GM20000 (cell line): ENCODE measurements at regions not wholly inside any gene's neighbourhood (a gene's known extent, or its start where the extent isn't known, plus 50 kb on each side); places are given as distances from the start of the nearest gene placed in this dataset.
"Not testable (repeated sequence)": the region's sequence is repeated elsewhere in the genome, so short reads cannot be mapped to it uniquely, and the experiment has no call there.

Experiments used
- DNase-seq: peaks from one replicate; pipeline ENCODE4 v3.0.0; 2012; ENCODE audit warnings: low spot score
- TF ChIP-seq, protein P1 (sequence below): IDR thresholded peaks from 2 replicates; pipeline ENCODE4 v1.5.1; 2012; ENCODE audit warnings: mild to moderate bottlenecking, control low read depth; ENCODE audit errors: extremely low read depth, missing control alignments

DNA sequence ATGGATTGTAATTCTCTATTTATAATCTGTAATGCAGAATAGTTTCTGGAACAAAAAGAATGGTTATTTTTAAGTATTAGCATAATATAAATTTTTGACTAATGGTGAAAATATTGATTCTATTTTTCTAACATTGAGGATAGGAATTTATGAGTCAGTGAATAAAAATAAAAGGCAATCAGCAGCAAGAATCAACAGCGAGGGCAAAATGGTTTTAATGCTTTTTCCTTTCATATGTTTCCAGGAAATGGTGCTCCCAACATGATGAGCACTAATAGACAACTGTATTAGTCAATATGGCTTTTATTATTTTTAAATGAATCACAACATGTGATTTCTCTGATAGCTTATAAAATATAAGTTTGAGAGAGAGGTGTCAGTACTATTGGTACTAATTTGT lies 90.7 kb upstream of the TFPI start:
- TF ChIP-seq, protein P1, sequence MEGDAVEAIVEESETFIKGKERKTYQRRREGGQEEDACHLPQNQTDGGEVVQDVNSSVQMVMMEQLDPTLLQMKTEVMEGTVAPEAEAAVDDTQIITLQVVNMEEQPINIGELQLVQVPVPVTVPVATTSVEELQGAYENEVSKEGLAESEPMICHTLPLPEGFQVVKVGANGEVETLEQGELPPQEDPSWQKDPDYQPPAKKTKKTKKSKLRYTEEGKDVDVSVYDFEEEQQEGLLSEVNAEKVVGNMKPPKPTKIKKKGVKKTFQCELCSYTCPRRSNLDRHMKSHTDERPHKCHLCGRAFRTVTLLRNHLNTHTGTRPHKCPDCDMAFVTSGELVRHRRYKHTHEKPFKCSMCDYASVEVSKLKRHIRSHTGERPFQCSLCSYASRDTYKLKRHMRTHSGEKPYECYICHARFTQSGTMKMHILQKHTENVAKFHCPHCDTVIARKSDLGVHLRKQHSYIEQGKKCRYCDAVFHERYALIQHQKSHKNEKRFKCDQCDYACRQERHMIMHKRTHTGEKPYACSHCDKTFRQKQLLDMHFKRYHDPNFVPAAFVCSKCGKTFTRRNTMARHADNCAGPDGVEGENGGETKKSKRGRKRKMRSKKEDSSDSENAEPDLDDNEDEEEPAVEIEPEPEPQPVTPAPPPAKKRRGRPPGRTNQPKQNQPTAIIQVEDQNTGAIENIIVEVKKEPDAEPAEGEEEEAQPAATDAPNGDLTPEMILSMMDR: no peak
- DNase-seq: no peak

DNA sequence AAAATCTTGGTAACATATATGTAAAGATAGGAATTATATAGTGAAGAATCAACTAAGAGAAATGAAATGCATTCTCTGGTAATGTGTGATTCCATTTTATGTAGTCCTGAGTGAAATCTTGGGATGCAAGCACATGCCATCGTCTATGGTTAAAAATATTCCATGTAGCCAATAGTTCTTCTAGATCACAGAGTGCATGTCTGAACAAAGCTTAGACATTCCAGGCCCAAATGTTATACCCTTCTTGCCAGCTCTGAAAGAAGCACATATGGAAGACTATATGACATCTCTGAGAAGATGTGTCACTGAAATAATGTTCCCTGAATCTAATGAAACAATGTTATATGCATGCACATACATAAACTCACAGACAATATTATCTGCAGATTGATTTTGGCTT lies 92.3 kb upstream of the TFPI start:
- DNase-seq: no peak
- TF ChIP-seq, protein P1: no peak

DNA sequence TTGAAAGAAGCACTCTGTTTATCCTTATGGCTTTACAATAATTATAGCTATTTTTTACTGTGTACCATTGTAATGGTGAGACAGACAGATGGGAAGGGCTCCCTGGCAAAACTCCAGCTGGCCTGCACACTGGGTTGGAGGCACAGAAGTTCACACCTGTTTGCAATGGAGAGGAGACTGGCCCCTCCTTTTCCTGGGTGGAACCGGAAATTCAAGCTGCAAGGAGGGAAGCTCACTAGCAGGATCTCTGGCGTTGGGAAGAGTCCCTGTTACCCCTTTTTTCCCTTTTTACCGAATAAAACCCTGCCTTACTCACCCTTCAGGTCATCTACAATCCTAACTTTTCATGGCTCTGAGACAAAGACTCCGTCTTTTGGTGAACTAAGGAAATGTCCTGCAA lies 100.3 kb upstream of the TFPI start:
- no peak for DNase-seq
- TF ChIP-seq, protein P1: no peak

DNA sequence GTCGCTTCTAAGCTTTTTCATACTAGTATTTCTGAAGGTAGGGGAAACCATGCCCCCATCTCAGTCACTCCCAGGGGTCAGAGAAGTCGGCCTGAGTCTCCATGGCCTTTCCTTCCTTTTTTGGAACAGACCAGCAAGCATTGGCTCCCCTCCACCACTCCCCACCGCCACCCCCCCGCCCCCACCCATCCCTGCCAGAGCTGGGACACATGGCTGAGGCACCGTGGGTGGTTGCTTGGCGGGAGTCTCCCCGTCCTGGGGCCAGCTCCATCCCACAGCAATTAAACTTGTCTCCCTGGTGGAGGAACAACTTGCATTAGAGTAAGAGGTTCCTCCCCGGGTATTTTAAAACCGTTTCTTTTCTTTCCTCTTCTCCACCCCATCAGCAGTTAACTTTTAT lies 100.8 kb upstream of the TFPI start:
- no peak for DNase-seq
- TF ChIP-seq, protein P1: no peak

DNA sequence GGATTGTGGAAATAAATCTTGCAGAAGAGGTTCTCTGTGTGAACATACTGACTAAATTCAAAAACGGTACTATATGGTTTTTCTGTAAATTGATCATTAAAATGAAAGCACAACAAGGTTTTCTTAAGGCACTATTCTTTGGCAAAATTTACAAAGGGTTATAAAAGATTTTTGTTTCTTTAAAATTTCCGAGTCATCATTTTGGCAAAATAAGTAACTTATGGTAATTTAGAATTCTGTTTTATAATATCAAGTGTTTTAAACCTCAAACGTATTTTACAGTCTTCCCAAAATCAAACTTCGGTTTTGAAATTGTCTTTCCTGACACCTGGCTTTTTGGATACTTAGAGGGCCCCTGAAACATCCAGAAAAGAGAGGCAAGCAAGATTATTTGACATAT lies 101.9 kb upstream of the TFPI start:
- DNase-seq: no peak
- TF ChIP-seq, protein P1: no peak

DNA sequence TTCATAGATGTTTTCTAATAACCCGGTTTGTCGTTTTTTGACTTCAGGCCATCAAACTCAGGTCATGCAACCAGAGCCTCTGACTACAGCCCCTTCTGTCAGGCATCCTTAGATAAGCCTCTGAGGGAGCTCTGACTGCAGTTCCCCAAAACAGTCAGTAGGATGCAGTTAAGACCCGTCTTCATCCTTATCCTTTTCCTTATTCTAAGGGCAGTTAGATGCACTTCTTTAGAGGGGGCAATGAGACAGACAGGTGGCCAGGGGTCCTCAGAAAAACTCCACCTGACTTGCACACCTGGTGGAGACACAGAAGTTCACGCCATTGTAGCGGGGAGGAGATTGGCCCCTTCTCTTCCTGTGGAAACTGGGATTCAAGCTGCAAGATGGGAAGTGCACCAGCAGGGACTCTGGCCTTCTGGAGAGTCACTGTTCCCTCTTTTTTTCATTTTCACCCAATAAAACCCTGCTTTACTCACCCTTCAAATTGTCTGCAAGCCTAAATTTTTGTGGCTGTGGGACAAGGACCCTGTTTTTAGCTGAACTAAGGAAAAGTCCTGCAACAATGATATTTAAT lies 104.8 kb upstream of the TFPI start:
- no peak for DNase-seq
- TF ChIP-seq, protein P1: no peak

DNA sequence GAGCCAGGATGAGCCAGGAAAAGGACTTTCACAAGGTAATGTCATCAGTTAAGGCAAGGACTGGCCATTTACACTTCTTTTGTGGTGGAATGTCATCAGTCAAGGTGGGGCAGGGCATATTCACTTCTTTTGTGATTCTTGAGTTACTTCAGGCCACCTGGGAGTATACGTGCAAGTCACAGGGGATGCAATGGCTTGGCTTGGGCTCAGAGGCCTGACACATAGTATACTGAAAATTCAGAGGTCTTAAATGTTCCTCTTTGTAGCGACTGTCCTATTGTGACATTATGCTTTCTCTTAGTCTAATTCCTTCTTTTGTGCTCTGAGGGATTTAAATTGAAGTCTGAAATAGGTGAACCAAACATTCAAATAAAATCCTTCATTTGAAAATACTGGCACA lies 121.8 kb upstream of the TFPI start:
- DNase-seq: not testable (repeated sequence)

DNA sequence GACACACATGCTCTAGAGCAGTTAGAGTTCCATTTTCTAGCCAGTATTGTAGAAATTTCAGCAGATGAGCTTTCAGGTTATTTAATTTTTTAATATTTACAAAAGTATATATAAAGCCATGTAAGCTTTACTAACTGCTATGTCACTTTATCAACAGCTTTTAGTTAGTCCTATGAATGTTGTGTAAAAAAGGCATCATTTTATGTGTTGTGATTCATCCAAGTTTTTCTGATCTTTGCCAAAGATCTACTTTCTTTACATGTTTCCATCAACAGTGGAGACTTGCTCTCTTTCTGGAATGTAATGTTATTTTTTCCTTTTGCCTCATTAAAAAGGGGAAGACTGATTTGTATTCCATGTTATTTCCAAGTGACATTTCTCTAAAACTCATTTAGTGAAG lies 125.2 kb upstream of the TFPI start:
- no peak for DNase-seq
- TF ChIP-seq, protein P1: no peak
